ENCODE measurements at regions not wholly inside any gene's neighbourhood (a gene's known extent, or its start where the extent isn't known, plus 50 kb on each side); places are given as distances from the start of the nearest gene placed in this dataset.
"Not testable (repeated sequence)": the region's sequence is repeated elsewhere in the genome, so short reads cannot be mapped to it uniquely, and the experiment has no call there.

- DNase-seq: not testable (repeated sequence)
Measured at GRCh38 chr2:95764966-95765365, 173.2 kb downstream of the TRIM43 start.

- not testable (repeated sequence) for DNase-seq
Measured at GRCh38 chr2:95765925-95766910, 174.4 kb downstream of the TRIM43 start.

DNA sequence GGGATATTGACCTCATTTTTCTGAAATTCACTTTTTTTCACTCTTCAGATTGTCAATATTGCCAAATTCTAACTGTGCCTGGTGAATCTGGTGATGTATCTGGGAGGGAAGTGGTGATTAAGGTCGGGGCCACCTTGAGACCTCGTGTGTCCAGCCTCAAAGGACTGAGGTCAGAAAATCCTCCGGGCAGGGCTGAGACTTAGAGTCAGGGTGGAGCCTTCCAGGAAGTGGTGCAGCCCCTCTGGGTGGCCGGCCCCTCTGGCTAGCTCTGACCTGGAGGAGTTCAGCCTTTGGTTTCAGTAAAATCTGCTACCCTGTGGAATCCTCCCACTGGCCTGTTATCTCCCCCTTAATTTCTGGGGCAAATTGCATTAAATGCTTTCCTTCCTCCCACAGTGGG is 175.7 kb downstream of the TRIM43 start:
- not testable (repeated sequence) for DNase-seq

DNA sequence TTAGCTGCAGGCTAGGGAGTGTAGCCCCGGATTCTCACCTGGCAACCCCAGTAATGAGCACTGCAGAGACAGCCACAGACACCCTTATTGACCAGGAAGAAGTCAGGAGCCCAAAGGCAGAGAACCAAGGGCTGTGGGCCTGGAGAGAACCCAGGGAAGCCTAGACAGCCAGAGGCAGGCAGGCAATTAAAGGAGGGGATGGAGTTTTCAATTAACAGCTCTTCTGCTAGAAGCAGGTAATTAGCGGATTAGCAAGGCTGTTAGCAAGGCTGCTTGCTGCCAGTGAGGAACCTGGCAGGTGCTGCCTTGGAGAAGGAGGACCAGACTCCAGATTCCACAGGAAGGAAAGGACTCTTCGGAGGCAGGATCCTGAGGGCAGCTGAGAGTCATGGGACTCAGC is 176.1 kb downstream of the TRIM43 start:
- not testable (repeated sequence) for DNase-seq

GRCh38 chr2:95769256-95769655 is 177.5 kb downstream of the TRIM43 start:
- DNase-seq: not testable (repeated sequence)

DNA sequence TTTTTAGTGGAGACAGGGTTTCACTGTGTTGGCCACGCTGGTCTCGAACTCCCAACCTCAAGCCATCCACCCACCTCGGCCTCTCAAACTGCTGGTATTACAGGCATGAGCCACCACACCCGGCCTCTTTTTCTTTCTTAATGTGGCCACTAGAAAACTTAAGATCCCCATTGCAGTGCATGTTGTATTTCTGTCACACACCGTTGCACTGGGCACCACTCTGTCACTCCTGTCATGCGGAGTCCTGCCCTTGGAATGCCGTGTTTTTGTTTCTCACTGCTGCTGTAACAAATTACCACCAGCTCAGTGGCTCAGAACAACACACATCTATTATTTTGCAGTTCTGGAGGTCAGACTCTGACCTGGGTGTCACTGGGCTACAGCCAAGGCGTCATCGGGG is 178.9 kb downstream of the TRIM43 start:
- DNase-seq: not testable (repeated sequence)

DNA sequence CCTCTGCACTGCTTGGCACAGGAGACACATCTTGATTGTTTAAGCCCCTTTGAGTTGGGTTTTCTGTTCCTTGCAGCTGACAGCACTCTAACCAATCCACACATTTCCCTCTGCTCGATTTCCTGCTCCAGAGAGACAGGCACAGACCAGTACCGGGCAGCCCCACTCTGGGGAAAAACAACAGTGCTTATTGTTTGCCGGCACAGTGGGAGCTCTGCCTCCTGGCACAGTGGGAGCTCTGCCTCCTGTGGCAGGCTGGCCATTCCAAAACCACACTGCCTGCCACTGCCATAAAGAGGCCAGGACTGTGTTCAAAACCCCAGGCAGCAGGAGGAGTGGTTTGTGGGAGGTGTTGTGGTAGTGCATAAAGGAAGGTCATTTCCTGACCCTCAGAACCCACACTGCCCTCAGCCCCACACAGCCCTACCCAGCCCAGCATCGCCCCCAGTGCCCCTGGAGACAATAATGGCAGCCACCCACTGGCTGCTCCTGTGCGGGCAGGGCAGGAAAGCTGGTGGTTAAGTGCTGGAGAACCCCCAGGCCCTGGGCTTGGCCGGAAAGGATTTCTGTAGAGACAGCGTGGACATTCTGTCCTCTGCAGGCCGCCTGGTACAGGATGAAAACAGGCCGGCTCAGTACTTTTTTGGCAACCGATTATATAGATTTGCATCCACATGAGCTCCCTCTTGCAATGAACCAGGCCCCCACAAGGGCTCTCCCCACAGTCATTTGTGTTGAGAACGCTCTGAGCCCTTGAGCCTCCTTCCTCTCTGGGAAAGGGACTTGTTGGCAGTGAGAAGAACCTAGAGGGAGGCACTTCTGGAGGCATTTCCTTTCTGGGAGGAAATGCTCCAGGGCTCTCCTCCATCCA is 182.8 kb downstream of the TRIM43 start:
- DNase-seq: peak in 3 of 56 donors; percentile 14 to 28 (median 20)

GRCh38 chr2:95775193-95775531 is 183.4 kb downstream of the TRIM43 start:
- DNase-seq: not testable (repeated sequence)
